EL (cell line): ENCODE measurements at regions not wholly inside any gene's neighbourhood (a gene's known extent, or its start where the extent isn't known, plus 50 kb on each side); places are given as distances from the start of the nearest gene placed in this dataset.

Experiments
- DNase-seq: peaks from one replicate; pipeline ENCODE4 v3.0.0-alpha.2; 2016

DNA sequence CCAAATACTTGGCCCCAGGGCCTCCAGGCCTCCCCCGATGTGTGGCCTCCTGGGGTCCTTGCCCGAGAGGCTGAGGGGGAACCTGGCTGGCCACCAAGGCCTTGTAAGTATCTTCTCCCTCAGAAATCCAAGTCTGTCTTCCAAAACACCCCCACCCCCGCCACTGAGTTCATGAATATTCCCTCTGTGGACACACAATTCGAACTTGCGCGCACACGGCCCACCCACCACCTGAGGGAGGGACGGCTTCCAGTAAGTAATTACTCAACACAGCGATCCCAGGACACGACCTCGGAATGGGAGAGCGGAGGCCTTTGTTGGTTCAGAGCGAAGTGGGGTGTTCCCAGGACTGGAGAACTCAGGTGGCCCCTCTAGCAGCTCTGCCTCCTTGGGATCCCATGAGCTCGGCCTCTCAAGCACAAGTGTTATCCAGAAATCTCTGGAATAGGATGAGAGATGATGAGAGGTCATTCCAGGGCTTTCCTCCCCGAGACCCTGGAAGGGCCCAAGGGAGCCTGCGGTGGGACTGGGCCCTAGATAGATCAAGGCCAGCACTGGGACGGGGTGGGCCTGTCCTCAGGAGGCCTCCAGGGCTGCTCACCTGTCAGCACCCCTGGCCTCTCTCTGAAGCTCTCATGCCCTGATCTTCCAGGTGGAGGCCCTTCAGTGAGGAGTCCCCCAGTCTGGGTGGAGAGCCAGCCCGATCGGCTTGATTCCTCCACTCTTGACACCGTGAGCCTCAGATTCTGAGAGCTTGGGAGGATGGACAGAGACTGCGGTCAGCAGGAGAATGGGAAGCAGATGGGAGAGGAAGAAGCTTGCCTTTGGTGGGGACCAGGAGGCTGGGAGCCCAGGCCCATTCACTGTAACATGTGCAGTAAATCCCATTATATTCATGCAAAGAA, 219.0 kb upstream of the RTL1 start:
- DNase-seq: no peak

DNA sequence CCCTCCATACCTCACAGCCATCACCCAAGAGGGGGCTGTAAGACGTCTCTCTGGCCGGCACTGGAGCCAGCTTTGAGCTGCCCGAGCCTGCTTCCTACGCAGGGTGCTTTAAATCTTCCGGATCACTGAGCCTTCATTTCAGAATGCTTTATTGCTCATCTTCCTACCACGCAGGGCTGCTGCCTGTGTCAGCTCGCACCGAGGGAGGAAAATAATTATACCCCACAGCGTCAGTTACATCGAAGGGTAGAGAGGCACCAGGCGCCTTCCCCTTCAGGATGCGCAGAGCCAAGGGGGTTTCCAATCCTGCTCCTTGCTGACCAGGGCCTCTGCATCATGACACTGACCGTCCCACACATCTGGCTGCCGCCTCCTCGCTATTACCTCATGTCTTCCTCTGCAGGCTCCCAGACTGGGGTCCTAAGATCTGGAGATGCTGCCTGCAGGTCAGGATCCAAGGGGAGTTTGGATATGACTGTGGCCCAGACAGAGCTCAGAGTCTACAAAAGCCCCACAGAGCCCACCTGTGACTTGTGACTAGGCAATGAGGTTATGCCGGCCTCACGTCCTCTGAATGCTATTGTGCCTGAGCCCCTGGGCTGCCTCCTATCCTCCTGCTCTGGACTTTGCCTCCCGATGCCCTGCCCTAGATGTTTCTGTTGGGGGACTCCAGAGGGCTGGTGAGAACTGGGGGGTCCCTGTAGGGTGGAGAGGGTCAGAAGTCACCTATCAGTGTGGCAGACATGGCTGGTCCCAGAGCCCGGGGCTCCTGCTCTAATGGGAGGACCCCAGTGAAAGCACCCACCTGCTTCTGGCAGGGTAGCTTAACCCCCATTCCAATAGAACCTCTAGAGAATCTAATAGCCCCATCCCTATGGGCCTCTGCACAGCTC, 220.3 kb upstream of the RTL1 start:
- DNase-seq: no peak

DNA sequence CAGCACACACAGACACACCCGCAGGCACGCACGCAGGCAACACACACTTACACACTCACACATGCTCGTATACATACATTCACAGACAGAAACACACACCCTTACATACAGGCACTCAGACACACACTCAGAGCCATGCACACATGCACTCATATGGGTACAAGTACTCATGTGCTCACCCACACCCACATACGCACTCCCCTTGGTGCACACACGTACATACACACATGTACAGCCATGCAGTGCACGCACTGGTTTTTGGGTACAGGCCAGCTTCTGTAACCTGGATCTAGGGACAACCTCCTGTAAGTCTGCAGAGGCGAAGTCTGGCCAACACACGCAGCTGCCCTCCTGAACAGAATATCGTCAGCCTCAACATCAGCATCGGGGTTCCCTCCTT, 221.3 kb upstream of the RTL1 start:
- DNase-seq: no peak

DNA sequence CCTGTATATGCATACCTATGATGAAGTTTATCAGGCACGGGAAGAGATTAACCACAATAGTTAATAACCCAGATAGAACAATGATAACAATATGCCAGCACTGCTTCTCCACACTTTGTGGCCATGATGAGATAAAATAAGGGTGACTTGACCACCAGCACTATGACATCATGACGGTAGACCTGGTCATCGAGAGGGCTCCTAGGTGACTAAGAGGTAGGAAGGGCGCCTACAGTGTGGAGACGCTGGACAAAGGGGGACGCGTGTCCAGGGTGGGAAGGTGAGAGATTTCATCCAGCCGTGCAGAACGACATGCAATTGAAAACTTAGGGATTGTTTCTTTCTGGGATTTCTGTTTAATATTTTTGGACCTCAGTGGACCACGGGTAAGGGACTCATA, 221.8 kb upstream of the RTL1 start:
- no peak for DNase-seq

DNA sequence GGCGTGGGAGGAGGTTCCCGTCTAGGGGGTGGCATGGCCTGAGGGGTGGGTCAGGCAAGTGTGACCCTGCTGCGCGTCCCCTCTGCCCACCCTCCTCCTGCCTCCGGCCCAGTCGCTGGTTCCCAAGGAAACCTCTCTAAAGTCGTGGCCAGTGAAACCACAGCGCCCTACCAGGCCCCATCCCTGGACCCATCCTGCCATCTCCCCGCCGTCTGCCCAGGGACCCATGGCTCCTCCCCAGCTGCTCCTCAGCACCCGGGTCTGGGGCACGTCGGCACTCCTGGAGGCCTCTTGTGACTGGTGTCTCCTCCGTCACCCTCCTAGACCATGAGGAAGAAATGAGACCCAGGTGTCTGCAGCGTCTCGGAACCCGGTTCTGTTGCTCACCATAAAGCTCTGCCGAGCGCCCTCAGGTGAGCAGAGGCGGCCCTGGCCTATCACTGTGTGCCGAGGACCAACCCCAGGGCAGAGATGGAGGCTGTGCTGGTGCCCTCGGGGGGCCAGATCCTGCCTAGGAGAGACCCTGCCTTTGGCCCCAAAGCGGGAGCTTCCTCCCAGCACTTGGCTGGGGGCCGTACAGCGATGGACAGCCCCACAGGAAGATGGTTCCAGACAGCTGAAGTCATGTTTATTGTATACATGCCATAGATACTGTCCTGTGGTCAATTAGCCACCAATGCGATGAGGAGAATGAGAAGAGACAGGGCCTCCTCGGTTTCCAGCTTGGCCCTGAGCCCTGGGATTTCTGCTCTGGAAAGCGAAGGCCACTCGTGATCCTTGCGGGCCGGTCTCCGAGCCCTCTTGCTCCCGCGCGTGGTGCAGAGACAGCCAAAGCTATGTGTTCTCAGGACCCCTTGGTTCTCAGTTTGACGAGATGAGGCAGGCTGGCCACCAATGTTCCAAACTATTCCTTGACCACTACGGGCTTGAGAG, 222.5 kb upstream of the RTL1 start:
- DNase-seq: no peak

DNA sequence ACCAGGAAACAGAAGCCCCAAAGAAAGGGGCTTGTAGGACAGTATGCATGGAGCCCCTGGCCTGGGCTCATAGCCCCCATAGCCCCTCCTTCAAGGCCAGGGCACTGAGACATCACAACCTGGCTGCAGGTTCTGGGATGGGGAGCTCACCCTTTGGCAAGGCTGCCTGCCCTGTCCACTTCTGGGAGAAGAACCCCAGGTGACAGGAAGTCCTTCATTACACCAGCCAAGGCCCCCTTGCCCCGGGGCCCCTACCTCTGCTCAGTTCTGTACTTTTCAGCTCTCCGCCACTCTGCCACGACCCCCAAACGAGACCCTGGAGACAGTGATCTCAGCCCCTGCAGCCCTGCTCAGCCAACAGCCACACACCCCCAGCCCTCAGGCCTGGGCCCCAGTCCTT, 223.2 kb upstream of the RTL1 start:
- DNase-seq: no peak

DNA sequence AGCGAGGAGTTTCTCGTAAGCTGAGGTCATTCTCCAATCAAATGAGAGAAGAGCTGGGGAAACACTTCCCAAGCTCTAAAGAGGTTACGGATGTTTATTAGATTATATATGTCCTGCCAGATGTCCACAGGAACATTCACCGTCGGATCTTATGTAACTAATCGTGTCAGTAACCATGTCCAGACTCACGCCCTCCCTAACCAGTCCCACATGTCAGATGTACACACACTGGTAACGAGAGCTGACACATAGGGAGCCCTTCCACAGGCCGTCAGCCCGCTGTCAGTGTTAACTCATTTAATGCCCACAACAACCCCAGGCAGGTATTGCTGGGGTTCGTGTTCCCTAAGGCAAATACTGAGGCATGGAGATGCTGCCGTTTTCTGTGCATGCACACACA, 223.7 kb upstream of the RTL1 start:
- no peak for DNase-seq

DNA sequence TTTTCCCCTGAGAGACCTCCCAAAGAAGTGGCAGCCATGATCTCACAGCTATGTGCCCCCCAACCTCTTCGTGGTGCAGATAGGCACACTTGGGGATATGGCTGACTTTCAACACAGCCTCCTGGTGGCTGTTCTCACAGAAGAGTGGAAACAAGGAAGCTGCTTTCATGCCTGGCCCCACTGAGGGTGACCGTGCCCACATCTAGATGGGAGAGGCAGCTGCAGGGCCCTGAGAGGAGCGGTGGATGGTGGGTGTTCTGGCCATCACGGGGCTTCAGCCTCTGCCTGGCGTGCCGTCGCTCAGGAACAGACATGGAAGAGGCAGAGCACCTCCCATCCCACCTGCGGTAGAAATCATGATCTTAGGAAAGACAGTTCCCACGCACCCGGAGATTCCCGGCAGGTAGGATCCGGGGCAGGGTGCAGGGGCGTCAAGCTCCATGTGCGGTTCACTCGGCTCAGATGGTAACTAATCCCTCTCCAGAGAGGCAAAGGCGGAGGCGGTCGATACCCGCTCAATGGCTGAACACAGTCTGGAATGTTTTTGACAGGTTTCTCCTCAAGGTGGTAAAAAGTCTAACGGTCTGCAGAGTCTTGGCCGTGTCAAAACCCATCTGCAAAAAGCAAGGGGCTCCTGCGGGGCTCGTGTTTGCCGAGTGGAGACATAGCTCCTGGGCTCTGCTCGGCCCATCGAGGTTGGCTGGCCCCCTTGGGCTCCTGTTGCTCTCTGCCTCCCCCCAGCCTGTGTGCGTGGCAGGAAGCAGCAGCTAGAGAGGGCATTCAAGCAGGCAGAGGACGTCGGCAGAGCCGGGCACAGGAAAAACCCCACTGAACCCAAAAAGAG, 225.2 kb upstream of the RTL1 start:
- no peak for DNase-seq

DNA sequence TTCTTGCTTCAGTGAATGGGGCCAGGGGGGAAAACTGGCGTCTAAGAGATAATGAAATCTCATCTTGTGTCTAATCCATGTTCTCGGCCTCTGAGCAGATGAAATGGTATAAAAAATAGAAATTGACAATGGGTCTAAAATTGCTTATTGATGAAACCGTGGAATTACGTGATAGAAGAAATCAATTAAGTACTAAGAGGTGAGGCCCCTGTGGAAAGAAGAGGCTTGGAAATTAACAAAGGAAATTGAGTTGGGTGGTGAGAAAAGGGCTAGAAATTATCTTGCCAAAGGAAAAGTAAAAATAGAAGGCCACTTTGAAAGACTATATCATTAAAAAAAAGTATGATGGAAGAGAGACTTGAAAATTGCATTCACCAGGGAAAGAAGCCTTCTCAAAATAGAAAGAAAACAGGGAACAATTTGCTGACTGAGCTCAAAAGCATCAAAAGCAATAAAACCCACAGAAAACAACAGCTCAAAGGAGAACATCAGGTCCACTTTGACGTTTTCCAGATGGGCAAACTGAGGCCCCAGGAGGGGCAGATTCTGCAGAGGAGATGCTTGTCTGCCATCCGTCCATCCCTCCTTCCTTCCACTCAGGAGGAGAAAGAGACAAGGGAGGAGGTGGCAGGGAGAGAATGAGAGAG, 226.1 kb upstream of the RTL1 start:
- no peak for DNase-seq

DNA sequence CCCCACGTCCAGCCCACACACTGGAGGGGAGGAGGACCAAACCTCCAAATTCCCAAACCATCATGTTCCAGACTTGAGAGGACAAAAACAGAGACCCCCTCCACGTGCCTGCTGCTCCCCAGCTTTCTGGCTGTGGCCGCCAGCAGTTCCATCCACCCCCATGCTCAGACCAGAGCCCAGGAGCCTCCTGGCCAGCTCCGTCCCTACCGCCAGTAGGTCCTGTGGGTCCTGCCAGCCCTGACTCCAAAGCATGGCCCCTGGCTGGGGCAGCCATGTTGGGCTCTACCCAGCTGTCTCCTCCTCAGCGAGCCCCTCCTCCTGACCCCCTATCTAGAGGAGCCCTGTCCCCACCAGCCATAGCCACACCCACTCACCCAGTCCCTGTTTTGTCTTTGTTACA, 227.3 kb upstream of the RTL1 start:
- DNase-seq: no peak

DNA sequence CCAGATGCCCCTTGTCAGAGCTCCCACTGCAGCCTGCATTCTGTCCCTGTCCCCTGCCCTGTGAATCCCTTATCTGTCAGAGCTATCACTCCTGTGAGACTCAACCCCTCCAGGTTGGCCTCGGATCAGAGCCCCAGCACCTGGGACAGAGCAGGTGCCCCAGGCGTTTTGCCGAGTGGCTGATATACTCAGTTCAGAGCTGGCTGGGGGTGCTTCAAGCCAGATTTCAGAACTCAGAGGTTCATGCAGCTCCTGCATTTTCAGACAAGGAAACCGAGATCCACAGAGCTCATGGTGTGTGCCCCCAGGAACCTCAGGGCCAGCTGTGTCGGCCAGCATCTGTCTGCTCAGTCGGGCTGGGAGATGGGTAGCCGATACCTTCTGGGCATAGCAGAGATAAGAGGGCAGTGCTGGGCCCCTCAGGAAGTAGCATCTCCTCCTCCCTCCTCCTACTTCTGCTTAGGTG, 228.0 kb upstream of the RTL1 start:
- no peak for DNase-seq

DNA sequence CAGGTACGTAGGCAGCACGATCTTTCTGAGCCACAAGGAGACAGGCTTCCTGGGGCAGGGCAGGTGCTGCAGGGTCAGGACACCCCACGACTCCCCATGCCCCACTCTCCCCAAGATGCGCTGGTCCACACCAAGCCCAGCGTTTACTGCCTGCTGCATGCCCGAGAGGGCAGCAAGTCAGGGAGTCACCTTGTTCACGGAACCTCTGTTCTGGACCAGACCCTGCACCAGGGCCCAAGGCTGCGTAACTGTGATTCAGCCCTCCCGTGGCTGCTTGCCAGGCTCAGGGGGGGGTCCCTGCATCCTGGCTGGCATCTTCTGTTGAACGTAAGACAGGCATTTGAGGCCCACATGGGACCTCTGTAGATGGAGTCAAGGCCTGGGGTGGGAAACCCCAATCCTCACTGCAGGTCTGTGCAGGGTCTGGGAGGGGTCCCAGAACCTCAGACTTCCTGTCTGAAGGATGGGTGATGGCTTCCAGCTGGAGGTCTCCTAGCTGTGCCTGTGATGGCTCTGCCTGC, 228.6 kb upstream of the RTL1 start:
- no peak for DNase-seq

DNA sequence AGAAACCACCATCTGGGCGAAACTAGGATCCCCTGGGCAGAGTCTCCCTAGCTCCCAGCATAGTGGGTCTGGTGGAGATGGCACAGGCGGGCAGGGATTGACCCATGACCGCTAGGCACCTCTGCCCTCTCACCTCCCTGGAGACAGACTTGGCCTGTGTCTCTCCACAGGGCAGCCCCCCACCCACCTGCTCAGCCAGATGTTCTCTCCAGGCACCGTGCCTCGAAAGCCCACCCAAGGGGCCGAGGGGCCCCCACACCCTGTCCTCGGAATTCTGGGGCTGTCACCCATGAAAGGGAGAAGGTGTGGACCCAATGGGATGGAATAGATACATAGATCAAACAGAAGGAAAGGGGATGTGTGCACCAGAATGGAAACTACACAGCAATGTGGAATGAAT, 229.1 kb upstream of the RTL1 start:
- DNase-seq: no peak

DNA sequence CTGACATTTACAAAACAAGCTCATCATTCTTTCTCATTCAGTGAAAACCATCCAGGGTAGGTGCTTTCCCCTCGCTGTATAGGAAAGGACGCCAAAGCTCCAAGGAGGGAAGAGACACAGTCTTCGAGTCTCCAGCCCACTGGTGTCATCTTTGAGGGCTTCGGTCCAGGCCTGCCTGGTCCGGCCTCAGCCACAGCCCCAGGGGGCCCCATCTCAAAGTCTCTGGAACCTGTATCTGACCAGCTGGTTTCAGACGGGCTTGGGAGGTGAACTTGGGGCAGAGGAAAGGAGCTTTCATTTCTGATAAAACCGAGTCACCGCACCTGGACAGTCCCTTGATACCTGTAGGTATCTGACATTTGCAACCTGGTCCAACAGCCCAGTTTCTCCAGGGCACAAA, 229.5 kb upstream of the RTL1 start:
- no peak for DNase-seq

DNA sequence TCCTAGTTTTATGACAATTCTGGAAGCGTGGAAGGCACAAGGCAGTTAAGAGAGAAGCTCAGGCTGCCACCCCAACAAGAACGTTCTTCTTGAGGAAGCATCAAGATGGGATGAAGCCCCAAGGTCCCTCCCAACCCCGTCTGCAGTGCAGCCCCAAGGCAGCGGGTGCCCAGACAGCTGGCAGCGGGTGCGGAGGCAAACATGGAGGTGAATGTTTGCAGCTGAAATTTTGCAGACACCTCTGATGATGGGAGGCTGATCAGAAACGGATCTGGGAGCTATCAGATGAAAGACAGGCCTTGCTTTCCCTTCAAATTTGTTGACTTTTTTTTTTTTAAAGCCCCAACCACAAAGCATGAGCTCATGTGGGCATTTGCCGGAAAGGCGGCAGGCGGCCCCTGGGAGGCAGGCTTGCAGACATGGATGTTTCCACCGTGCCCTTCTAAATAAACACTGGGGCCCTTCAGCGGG, 230.7 kb upstream of the RTL1 start:
- DNase-seq: no peak

DNA sequence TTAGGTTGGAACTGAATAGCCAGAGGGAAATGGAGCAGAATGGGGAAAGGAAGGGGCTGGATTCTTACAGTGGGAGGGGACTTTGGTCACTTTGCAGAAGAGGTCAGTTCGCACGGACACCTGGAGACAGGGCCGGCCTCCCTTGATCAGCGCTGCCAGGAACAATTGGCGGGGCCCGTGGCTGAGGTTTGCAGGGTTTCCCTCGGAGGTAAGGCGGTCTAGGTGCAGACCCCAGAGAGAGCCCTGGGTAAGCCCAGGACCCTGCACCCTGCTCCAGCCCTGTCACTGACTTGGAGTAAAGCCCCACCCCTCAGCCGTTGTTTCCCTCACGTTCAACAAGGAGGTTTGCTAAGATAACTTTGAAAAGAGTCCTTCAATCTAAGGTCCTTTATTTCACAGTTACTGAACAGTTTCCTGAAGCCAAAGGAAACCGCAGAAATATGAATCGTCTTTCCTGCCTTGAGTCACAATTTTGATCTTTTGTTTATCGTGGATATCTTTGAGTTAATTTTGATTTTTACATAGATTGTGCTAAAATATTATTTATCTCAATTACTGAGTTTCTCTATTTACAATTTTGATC, 231.4 kb upstream of the RTL1 start:
- no peak for DNase-seq

DNA sequence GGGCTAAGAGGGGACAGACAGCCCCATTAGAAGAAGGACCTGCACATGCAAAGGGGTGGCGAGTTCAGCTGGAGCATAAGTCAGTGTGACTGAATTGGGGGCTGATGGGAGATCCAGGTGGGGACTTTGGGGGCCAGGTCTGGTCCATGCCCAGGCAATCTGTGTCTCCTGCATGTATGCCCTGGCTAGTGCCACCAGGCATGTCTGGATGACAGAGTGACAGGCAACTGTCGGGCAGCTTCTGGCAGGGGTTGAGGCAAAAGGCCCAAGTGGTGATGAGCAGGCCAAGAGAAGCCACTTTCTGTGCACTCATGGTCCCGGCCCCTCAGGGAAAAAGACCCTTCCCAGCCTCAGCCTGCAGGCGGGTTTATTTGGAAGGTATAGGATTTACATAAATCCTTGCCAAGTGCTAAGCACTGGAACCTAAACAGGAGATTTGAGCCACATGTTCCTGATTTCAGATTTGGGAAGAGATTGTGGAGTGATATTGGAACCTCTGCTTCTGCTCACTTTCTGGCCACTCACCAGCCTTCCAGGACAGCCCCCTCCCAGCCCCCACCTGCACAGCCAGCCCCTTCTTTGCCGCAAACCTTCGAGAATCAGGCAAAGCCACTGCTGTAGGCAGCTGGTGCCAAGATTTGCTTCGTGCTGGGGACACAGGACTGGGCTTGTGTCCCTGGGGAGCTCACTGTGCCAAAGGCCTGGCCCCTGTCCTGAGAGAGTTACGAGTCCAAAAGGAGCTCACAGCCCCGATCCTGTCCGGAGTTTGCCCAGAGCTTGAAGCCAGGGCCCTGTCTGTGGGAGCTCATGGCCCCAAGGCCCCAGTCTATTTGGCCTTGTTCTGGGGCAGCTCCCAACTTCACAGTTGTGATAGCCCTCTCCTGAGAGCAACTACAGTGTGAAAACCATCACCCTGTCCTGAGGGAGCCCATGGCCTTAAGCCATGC, 232.5 kb upstream of the RTL1 start:
- DNase-seq: no peak

DNA sequence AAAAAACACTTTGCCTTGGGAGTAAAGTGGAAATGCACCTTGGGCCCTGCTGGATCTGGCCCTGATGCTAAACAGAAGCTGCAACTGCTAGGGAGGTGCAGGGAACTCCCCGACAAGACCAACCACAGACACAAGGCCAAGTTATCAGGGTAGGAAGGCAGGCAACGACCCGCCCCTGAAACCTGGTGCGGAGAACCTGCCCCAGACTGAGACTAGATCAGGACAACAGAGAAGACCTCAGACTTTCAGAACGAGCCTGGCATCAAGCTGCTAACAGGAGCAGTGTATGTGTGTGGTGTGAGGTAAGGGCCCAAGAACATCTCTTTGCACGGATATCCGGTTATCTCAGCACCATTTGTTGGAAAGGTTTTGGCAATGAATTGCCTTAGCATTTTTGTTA, 233.7 kb upstream of the RTL1 start:
- no peak for DNase-seq

DNA sequence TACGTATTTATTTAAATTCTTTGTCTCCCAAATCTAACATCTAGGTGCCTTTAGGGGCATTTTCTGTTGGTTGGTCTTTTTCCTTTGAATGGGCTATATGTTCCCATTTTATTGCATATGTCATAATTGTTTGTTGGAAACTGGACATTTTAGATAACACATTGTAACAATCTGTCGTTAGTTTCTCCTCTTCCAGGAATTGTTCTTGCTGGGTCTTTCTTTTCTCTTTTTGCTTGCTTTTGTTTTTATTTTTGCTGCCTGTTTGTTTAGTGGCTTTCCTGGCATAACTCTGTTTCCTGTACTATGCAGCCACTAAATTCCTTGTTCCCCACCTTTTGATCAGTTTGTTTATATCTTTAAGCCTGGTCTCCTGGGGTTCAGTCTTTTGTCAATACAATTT, 244.3 kb upstream of the RTL1 start:
- DNase-seq: no peak
